Osteoblast (primary cell): ENCODE measurements at regions not wholly inside any gene's neighbourhood (a gene's known extent, or its start where the extent isn't known, plus 50 kb on each side); places are given as distances from the start of the nearest gene placed in this dataset.
"Not testable (repeated sequence)": the region's sequence is repeated elsewhere in the genome, so short reads cannot be mapped to it uniquely, and the experiment has no call there.

Experiments
- DNase-seq: peaks from one replicate; pipeline ENCODE4 v3.0.0; 2011; ENCODE audit warnings: low spot score, mixed read lengths; ENCODE audit not compliant: insufficient read length; ENCODE audit errors: missing footprints
- H2AFZ ChIP-seq: 2 replicates; pipeline ENCODE4 v1.6.0; 2011; ENCODE audit warnings: mild to moderate bottlenecking, low read length
- H3K27ac ChIP-seq: 2 replicates; pipeline ENCODE4 v1.5.1; 2011; ENCODE audit warnings: mild to moderate bottlenecking, low read depth, low read length, moderate library complexity
- H3K27me3 ChIP-seq: 2 replicates; pipeline ENCODE4 v1.6.0; 2012; ENCODE audit warnings: mild to moderate bottlenecking, control low read depth, inconsistent platforms, low read length, moderate library complexity; ENCODE audit not compliant: insufficient read depth
- H3K36me3 ChIP-seq: 2 replicates; pipeline ENCODE4 v1.5.1; 2011; ENCODE audit warnings: mild to moderate bottlenecking, low read length, control low read depth, moderate library complexity; ENCODE audit not compliant: insufficient read depth
- H3K4me1 ChIP-seq: 2 replicates; pipeline ENCODE4 v1.5.1; 2011; ENCODE audit warnings: mild to moderate bottlenecking, low read length, control low read depth, moderate library complexity; ENCODE audit not compliant: insufficient read depth
- H3K4me2 ChIP-seq: 2 replicates; pipeline ENCODE4 v1.6.0; 2011; ENCODE audit warnings: mild to moderate bottlenecking, low read length; ENCODE audit not compliant: insufficient read depth
- H3K4me3 ChIP-seq: fragments of 200-600 bp; sonication (generic); 3 replicates; pipeline ENCODE4 v1.5.1; 2012; ENCODE audit warnings: mild to moderate bottlenecking, low read length, inconsistent platforms; ENCODE audit not compliant: insufficient read depth
- H3K79me2 ChIP-seq: 2 replicates; pipeline ENCODE4 v1.6.0; 2012; ENCODE audit warnings: mild to moderate bottlenecking, low read length, control low read depth, inconsistent platforms; ENCODE audit not compliant: insufficient read depth
- H3K9me3 ChIP-seq: 2 replicates; pipeline ENCODE4 v1.5.1; 2011; ENCODE audit warnings: low read depth, low read length, control low read depth
- H4K20me1 ChIP-seq: 2 replicates; pipeline ENCODE4 v1.6.0; 2012; ENCODE audit warnings: mild to moderate bottlenecking, low read length, control low read depth; ENCODE audit not compliant: insufficient read depth

GRCh38 chr16:15189478-15189877 lies 95.4 kb upstream of the RRN3 start:
- H3K36me3 ChIP-seq, H3K27ac ChIP-seq, DNase-seq, H3K4me3 ChIP-seq, H3K27me3 ChIP-seq, H3K9me3 ChIP-seq, H2AFZ ChIP-seq, H3K4me1 ChIP-seq, H4K20me1 ChIP-seq, H3K4me2 ChIP-seq, H3K79me2 ChIP-seq: not testable (repeated sequence)
